HFF-Myc (cell line): ENCODE measurements at regions not wholly inside any gene's neighbourhood (a gene's known extent, or its start where the extent isn't known, plus 50 kb on each side); places are given as distances from the start of the nearest gene placed in this dataset.

Experiments
- DNase-seq: peaks from one replicate; pipeline ENCODE4 v3.0.0-alpha.2; 2011; ENCODE audit warnings: low read depth; ENCODE audit errors: extremely low read depth
- H3K4me3 ChIP-seq: replicated peaks from 2 replicates; pipeline ENCODE4 v1.5.1; 2011; ENCODE audit warnings: low read depth, mild to moderate bottlenecking, control low read depth, low read length
- TF ChIP-seq, protein P1 (sequence below): IDR thresholded peaks from 2 replicates; pipeline ENCODE4 v1.5.1; 2012; ENCODE audit warnings: mild to moderate bottlenecking, low read depth, low read length, control low read depth; ENCODE audit errors: missing control alignments

- TF ChIP-seq, protein P1, sequence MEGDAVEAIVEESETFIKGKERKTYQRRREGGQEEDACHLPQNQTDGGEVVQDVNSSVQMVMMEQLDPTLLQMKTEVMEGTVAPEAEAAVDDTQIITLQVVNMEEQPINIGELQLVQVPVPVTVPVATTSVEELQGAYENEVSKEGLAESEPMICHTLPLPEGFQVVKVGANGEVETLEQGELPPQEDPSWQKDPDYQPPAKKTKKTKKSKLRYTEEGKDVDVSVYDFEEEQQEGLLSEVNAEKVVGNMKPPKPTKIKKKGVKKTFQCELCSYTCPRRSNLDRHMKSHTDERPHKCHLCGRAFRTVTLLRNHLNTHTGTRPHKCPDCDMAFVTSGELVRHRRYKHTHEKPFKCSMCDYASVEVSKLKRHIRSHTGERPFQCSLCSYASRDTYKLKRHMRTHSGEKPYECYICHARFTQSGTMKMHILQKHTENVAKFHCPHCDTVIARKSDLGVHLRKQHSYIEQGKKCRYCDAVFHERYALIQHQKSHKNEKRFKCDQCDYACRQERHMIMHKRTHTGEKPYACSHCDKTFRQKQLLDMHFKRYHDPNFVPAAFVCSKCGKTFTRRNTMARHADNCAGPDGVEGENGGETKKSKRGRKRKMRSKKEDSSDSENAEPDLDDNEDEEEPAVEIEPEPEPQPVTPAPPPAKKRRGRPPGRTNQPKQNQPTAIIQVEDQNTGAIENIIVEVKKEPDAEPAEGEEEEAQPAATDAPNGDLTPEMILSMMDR, result no peak
- DNase-seq, result no peak
- H3K4me3 ChIP-seq, result no peak overlapping the region
Observed at GRCh38 chr4:162322054-162322453, 158.3 kb upstream of the FSTL5 start.

GRCh38 chr4:162285753-162286152 is 122.0 kb upstream of the FSTL5 start:
- no peak for DNase-seq
- TF ChIP-seq, protein P1, result no peak

GRCh38 chr4:162282684-162283083 is 118.9 kb upstream of the FSTL5 start:
- DNase-seq, result no peak
- H3K4me3 ChIP-seq, result no peak overlapping the region
- TF ChIP-seq, protein P1, result no peak

More at GRCh38 chr4:162285753-162286152, 122.0 kb upstream of the FSTL5 start:
- H3K4me3 ChIP-seq, result no peak overlapping the region

GRCh38 chr4:162274354-162274753 is 110.6 kb upstream of the FSTL5 start:
- TF ChIP-seq, protein P1, result no peak
- no peak overlapping the region for H3K4me3 ChIP-seq
- DNase-seq, result no peak

DNA sequence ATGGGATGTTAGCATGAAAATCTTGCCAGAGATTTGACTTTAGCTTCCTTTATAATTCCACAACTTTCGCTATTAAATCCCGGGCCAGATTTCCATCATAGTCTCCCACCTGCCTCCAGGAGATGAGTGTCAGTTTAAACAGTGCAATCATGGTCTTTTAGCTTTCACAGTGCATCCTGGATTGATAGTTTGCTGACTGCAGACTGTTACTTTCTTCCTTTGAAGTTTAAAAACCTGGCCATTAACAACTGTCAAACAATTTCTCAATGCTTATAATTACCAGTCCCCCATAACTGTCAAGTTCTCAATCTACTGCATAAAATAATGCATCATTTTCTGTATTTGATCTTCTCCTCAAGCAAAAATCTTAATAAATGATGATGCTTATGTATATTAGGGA is 108.4 kb upstream of the FSTL5 start:
- no peak overlapping the region for H3K4me3 ChIP-seq
- no peak for DNase-seq
- TF ChIP-seq, protein P1, result no peak

DNA sequence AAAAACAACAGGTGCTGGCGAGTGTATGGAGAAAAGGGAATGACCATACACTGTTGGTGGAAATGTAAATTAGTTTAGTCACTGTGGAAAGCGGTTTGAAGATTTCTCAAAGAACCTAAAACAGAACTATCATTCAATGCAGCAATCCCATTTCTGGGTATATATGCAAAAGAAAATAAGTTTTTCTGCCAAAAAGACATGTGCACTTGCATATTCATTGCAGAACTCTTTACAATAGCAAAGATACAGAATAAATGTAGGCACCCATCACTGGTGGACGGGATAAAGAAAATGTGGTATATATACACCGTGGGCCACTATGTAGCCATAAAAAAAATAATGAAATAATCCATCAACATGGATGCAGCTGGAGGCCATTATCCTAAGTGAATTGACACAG is 105.1 kb upstream of the FSTL5 start:
- TF ChIP-seq, protein P1, result no peak
- no peak overlapping the region for H3K4me3 ChIP-seq
- DNase-seq, result no peak

DNA sequence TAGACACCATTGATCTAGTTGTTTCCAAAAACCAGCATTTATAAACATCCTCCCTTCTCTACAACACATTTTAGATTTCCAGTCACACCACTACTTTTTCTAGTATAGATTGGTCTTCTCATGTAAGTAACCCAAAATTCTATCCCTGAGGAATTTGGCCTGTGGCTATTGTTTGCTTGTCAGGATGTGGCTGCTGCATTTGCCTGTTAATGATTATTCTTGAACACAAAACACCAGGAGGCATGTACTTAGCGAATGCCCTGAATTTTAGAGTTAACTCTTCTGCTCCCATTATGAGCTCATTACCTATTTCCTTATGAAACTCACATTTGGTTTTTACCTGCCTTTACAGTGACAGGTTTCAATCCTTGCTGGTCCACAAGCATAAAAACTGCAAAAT is 102.0 kb upstream of the FSTL5 start:
- DNase-seq, result no peak
- no peak overlapping the region for H3K4me3 ChIP-seq
- TF ChIP-seq, protein P1, result no peak
